NT2/D1 (cell line): ENCODE measurements at regions not wholly inside any gene's neighbourhood (a gene's known extent, or its start where the extent isn't known, plus 50 kb on each side); places are given as distances from the start of the nearest gene placed in this dataset.

Source experiments
- SUZ12 ChIP-seq: IDR thresholded peaks from 2 replicates; pipeline ENCODE4 v1.6.1; 2011; ENCODE audit not compliant: insufficient read length, insufficient read depth; ENCODE audit errors: extremely low read depth
- YY1 ChIP-seq: IDR thresholded peaks from 2 replicates; pipeline ENCODE4 v1.6.1; 2011; ENCODE audit not compliant: insufficient read length, insufficient read depth

DNA sequence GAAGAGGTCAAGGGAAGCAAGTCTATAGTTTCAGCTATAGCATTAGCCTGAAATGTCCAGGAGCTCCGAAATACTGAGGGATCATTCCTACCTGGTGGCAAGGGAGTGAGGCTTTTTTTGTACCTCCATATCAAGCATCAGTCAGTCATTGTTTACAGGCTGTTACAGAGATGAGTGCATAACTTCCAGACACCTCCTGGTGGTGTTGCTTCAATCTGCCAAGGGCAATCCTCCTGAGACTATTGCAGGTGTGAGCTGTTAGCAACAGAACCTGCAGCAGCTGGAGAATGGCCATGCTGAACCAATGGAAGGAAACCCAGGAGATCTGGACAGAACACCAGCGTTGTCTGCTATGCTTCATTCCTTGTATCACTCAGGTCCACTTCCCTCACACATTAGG, 80.0 kb upstream of the SLC8A3 start:
- no peak for TF ChIP-seq SUZ12
- no peak for TF ChIP-seq YY1
